ENCODE measurements at regions not wholly inside any gene's neighbourhood (a gene's known extent, or its start where the extent isn't known, plus 50 kb on each side); places are given as distances from the start of the nearest gene placed in this dataset.
"Not testable (repeated sequence)": the region's sequence is repeated elsewhere in the genome, so short reads cannot be mapped to it uniquely, and the experiment has no call there.

DNA sequence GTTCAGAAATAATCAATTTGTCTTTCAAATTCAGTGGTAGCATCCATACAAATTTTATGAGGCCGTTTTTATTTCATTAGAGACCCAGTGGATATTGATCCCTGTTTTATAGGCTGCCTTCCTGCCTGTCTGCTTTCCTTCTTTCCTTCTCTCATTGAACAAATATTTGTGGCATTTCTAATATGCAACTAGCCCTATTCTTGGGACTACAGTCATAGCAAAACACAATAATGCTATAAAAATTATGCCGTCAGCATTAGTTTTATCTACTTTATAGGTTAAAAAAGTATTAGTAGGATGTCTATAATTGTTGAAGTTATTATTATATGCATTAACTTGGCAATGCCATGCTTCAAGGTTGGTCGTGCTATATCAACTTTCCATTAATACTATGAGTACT is 2037.8 kb upstream of the LRRTM1 start:
- DNase-seq (ENCODE audit: low read depth), result no peak
- TF ChIP-seq, protein P1, sequence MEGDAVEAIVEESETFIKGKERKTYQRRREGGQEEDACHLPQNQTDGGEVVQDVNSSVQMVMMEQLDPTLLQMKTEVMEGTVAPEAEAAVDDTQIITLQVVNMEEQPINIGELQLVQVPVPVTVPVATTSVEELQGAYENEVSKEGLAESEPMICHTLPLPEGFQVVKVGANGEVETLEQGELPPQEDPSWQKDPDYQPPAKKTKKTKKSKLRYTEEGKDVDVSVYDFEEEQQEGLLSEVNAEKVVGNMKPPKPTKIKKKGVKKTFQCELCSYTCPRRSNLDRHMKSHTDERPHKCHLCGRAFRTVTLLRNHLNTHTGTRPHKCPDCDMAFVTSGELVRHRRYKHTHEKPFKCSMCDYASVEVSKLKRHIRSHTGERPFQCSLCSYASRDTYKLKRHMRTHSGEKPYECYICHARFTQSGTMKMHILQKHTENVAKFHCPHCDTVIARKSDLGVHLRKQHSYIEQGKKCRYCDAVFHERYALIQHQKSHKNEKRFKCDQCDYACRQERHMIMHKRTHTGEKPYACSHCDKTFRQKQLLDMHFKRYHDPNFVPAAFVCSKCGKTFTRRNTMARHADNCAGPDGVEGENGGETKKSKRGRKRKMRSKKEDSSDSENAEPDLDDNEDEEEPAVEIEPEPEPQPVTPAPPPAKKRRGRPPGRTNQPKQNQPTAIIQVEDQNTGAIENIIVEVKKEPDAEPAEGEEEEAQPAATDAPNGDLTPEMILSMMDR (IDR thresholded peaks at IDR 0.05; ENCODE audit: control insufficient read depth, insufficient read depth, low read depth, low read length, missing control alignments), result no peak

DNA sequence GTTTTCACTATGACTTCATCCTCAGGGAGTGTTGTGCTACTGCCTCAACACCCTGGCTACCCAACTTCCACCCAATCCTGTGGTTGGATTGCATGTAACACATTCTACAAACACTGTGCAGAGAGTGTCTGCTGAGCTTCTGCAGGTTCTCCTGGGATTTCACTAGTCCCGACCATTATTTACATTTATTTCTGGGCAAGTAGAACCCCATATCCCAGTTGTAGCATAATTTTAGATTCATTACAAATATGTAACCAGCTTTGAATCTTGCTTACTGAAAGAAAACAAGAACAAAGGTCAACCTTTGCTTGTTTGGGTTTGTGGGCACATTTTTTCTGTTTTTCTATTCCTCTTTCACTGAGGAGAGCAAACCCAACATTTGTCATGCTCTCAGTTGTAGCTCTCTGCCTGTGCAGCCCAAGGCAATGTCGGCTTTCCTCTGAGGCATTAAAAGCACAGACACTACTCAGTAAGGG is 2036.1 kb upstream of the LRRTM1 start:
- H3K4me3 ChIP-seq (ENCODE audit: control insufficient read depth, low read depth, low read length), result no peak overlapping the region
- no peak for DNase-seq (ENCODE audit: low read depth)
- TF ChIP-seq, protein P1 (IDR thresholded peaks at IDR 0.05; ENCODE audit: control insufficient read depth, insufficient read depth, low read depth, low read length, missing control alignments), result no peak

More for the DNA sequence above, 2037.8 kb upstream of the LRRTM1 start:
- H3K4me3 ChIP-seq (ENCODE audit: control insufficient read depth, low read depth, low read length), result no peak overlapping the region

DNA sequence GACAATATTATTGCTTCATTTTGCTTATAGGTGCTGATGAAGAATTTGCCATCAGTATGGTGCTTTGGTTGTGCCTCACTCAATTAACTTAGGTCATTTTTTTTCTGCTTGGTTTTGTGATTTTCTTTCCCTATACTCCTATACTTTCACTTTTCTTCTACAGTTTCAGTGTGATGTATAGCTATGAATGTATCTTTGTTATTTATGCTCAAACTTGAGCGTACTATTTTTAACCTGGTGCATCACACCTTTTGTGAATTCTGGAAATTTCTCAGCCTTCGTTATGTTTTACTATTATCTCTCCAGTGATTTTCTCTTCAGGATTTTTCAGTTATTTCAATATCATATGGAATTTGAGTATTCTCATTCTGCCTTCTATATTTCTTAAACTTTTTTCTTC is 2035.3 kb upstream of the LRRTM1 start:
- DNase-seq (ENCODE audit: low read depth), result no peak
- no peak overlapping the region for H3K4me3 ChIP-seq (ENCODE audit: control insufficient read depth, low read depth, low read length)
- TF ChIP-seq, protein P1 (IDR thresholded peaks at IDR 0.05; ENCODE audit: control insufficient read depth, insufficient read depth, low read depth, low read length, missing control alignments), result no peak

DNA sequence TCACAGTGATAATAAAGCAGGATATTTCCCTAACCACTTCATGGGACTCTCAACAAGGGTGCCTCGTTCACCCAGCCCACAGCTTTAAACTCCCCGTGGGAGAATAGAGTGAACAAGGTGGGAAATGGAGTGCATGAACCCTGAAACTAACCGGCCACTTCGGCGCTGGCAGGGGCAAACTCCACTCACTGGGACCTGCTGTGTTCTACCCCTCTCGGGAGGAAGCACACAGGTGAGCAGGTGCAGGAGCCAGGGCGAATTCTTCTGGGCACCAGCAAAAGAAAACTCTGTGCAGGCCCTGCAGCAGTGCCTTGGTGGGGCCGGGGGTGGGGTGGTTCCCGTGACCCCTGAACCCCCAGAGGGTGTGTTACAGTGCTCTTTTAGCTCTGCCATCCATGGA is 2029.1 kb upstream of the LRRTM1 start:
- TF ChIP-seq, protein P1 (IDR thresholded peaks at IDR 0.05; ENCODE audit: control insufficient read depth, insufficient read depth, low read depth, low read length, missing control alignments), result no peak
- no peak for DNase-seq (ENCODE audit: low read depth)

DNA sequence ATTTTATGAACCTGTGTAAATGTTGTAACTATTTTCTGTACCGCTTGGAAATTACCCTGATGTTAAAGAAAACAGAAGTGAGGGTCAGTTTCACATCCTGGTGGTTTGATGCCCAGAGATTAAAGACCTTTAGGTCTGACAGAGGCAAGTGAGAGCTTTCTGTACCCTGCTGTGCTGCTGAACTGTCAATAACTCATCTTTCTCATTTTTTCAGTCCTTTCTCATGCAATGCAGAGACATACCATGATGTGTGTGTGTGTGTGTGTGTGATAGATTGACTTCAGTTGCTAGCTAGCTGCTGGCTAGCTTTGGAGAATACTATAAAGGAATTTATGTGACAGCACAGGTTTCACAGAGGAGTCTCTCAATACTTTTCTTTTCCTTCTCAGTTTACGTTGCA is 2025.6 kb upstream of the LRRTM1 start:
- no peak overlapping the region for H3K4me3 ChIP-seq (ENCODE audit: control insufficient read depth, low read depth, low read length)
- DNase-seq (ENCODE audit: low read depth), result no peak
- TF ChIP-seq, protein P1 (IDR thresholded peaks at IDR 0.05; ENCODE audit: control insufficient read depth, insufficient read depth, low read depth, low read length, missing control alignments), result no peak

More for the DNA sequence above, 2029.1 kb upstream of the LRRTM1 start:
- H3K4me3 ChIP-seq (ENCODE audit: control insufficient read depth, low read depth, low read length), result no peak overlapping the region

DNA sequence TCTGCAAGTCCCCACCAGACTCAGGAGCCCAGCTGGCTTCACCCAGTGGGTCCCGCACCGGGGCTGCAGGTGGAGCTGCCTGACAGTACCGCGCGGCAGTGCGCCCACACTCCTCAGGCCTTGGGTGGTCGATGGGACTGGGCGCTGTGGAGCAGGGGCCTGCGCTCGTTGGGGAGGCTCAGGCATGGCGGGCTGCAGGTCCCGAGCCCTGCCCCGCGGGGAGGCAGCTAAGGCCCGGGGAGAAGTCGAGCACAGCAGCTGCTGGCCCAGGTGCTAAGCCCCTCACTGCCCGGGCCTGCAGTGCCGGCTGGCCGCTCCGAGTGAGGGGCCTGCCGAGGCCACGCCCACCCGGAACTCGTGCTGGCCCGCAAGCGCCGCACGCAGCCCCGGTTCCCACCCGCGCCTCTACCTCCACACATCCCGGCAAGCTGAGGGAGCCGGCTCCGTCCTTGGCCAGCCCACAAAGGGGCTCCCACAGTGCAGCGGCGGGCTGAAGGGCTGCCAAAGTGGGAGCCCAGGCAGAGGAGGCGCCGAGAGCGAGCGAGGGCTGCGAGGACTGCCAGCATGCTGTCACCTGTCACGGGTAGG is 2021.7 kb upstream of the LRRTM1 start:
- DNase-seq (ENCODE audit: low read depth); H3K4me3 ChIP-seq (ENCODE audit: control insufficient read depth, low read depth, low read length): not testable (repeated sequence)

DNA sequence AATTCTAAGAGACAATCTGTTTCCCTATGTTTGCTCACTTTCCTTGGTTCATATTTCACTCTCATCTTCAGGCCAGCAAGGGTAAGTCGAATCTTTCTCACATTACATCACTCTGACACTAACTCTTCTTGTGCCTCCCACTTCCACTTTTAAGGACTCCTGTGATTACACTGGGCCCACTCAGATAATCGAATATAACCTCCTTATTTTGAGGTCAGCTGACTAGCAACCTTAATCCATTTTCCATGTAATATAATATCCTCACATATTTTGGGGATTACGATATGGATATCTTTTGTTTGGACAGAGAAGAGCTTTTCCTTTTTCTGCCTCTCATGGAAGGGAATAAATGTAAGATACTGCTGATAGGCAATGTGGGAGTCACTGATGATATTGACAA is 2015.7 kb upstream of the LRRTM1 start:
- no peak for DNase-seq (ENCODE audit: low read depth)
- H3K4me3 ChIP-seq (ENCODE audit: control insufficient read depth, low read depth, low read length), result no peak overlapping the region
- TF ChIP-seq, protein P1 (IDR thresholded peaks at IDR 0.05; ENCODE audit: control insufficient read depth, insufficient read depth, low read depth, low read length, missing control alignments), result no peak
